OCI-LY7 (cell line): ENCODE measurements at regions not wholly inside any gene's neighbourhood (a gene's known extent, or its start where the extent isn't known, plus 50 kb on each side); places are given as distances from the start of the nearest gene placed in this dataset.

Source experiments
- BruUV-seq: library from RNA; stranded (reverse); fragments of 400-500 nt; replicated peaks from 2 replicates; lab custom pipeline; 2021; lab: Mats Ljungman, UMichigan
- CTCF ChIA-PET: fragments of 300-600 bp; sonication (Branson Sonifier 250); formaldehyde crosslinking; loops from one replicate; lab custom pipeline; 2022; ENCODE audit warnings: antibody characterized with exemption; ENCODE audit not compliant: unreplicated experiment; lab: Charles Lee
- POLR2A ChIA-PET: fragments of 300-600 bp; sonication (Branson Sonifier 250); formaldehyde crosslinking; loops from one replicate; lab custom pipeline; 2022; ENCODE audit warnings: antibody characterized with exemption; lab: Charles Lee
- DNase-seq: peaks from one replicate; pipeline ENCODE4 v3.0.0-alpha.2; 2015; ENCODE audit warnings: low spot score
- H2AFZ ChIP-seq: fragments of 200-600 bp; sonication (generic), shearing (Covaris generic); 2 replicates; pipeline ENCODE4 v1.6.1; 2014; ENCODE audit warnings: mild to moderate bottlenecking, antibody characterized with exemption, low read length, moderate library complexity
- H3K27ac ChIP-seq: fragments of 200-600 bp; sonication (generic); 2 replicates; pipeline ENCODE4 v1.5.1; 2014; ENCODE audit warnings: mixed run types, low read depth, mild to moderate bottlenecking, moderate library complexity, low read length, inconsistent platforms; ENCODE audit not compliant: poor library complexity, severe bottlenecking
- H3K36me3 ChIP-seq: fragments of 200-600 bp; sonication (generic); 2 replicates; pipeline ENCODE4 v1.6.1; 2014; ENCODE audit warnings: mild to moderate bottlenecking, antibody characterized with exemption, low read length, moderate library complexity, mixed read lengths; ENCODE audit not compliant: insufficient read depth
- H3K4me1 ChIP-seq: fragments of 200-600 bp; sonication (generic); 2 replicates; pipeline ENCODE4 v1.5.1; 2014; ENCODE audit warnings: mild to moderate bottlenecking, low read length; ENCODE audit not compliant: insufficient read depth, poor library complexity, severe bottlenecking
- H3K4me2 ChIP-seq: fragments of 200-600 bp; sonication (generic); 2 replicates; pipeline ENCODE4 v1.6.1; 2014; ENCODE audit warnings: mild to moderate bottlenecking, low read length
- H3K4me3 ChIP-seq: fragments of 200-600 bp; sonication (generic); 2 replicates; pipeline ENCODE4 v1.5.1; 2014; ENCODE audit warnings: mild to moderate bottlenecking, low read depth, low read length; ENCODE audit not compliant: poor library complexity, severe bottlenecking
- H3K79me2 ChIP-seq: fragments of 200-600 bp; sonication (generic); 2 replicates; pipeline ENCODE4 v1.6.1; 2016; ENCODE audit warnings: low read depth, mild to moderate bottlenecking, low read length, moderate library complexity, mixed read lengths; ENCODE audit not compliant: insufficient read depth
- H3K9me2 ChIP-seq: fragments of 200-600 bp; sonication (generic); 2 replicates; pipeline ENCODE4 v1.6.1; 2016; ENCODE audit warnings: mild to moderate bottlenecking, low read length, mixed read lengths; ENCODE audit not compliant: insufficient read depth
- H3K9me3 ChIP-seq: fragments of 200-600 bp; sonication (generic); 2 replicates; pipeline ENCODE4 v1.6.1; 2014; ENCODE audit warnings: mild to moderate bottlenecking, mixed run types, low read length, mixed read lengths
- H4K20me1 ChIP-seq: fragments of 200-600 bp; sonication (generic); 2 replicates; pipeline ENCODE4 v1.6.1; 2014; ENCODE audit warnings: mild to moderate bottlenecking, antibody characterized with exemption, low read length, moderate library complexity, mixed read lengths; ENCODE audit not compliant: insufficient read depth
- CTCF ChIP-seq: fragments of 200-600 bp; sonication (generic); conservative IDR thresholded peaks from 2 replicates; pipeline ENCODE4 v1.5.1; 2014; ENCODE audit warnings: mild to moderate bottlenecking, antibody characterized with exemption, low read length, moderate library complexity, mixed read lengths
- EZH2phosphoT487 ChIP-seq: fragments of 200-600 bp; sonication (generic); IDR thresholded peaks from 2 replicates; pipeline ENCODE4 v1.6.1; 2018; ENCODE audit warnings: low read depth, borderline replicate concordance, mild to moderate bottlenecking, mixed run types, antibody characterized with exemption, low read length, moderate library complexity, mixed read lengths
- intact Hi-C: fragments of 100-400 bp; cut with micrococcal nuclease; formaldehyde crosslinking; loops from one replicate; pipeline ENCODE4 v1.10.0; 2022; ENCODE audit not compliant: unreplicated experiment

DNA sequence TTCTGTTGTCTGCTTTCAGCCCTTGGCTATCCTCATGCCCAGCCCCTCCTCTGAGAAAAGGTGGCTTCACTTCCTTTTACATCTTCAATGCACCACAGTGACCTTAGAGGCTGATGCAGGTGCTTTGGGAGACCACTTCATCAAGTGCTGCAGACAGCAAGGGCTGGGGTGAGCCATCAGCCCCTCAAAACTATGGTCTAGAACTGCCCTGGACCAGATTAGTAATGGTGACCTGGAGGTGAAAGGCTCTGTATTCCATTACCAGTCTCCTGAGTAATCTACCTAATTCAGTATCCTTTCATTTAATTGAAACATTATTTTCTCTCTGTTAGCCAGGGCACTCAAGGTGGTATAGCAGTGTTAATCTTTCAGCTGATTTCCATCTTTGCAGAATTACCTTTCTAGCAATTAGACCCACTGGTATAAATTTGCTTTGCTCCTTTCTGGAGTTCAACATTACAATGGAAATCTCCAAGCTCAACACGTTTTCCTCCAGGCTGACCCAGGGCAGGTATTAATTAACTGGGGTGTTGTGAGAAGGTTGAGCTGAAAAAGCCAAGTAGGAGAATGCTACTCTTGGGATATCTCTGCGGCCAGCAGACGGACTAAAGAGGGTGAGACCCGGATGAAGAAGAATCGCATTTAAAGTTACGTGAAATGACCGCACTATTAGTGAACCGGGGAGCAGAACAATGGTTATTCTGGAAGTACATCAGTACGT is 469.0 kb downstream of the MEIS1 start:
- Histone ChIP-seq H3K4me3 (no peak overlapping the region), H4K20me1 (no peaks in the 10 kb centered on the region), H3K27ac (no peak overlapping the region), H3K36me3 (no peaks in the 10 kb centered on the region), H2AFZ (no peak overlapping the region), H3K4me1 (no peaks in the 10 kb centered on the region), H3K79me2 (no peaks in the 10 kb centered on the region), H3K9me3 (no peaks in the 10 kb centered on the region), H3K4me2 (no peak overlapping the region), H3K9me2 (no peaks in the 10 kb centered on the region)
- no TSS peak for BruUV-seq
- POLR2A ChIA-PET, result interaction anchor here (0.9 kb wide), 1 partner anchor 37 kb away, joined by 3 read pairs; no protein-coding TSS in a partner anchor
- intact Hi-C loops, result no loop called here
- CTCF ChIA-PET, result no interaction called here
- DNase-seq, result no peak
- TF ChIP-seq CTCF (no peak), EZH2phosphoT487 (no peak)

GRCh38 chr2:66915237-66915636 is 480.3 kb downstream of the MEIS1 start:
- H4K20me1 ChIP-seq, result no peaks in the 10 kb centered on the region

More at GRCh38 chr2:66915237-66915636, 480.3 kb downstream of the MEIS1 start:
- ChIA-PET CTCF (no interaction called here), POLR2A (no interaction called here)
- Histone ChIP-seq H3K27ac (no peak overlapping the region), H2AFZ (no peak overlapping the region), H3K4me1 (no peaks in the 10 kb centered on the region), H3K79me2 (no peaks in the 10 kb centered on the region), H3K4me3 (no peak overlapping the region), H3K9me3 (no peaks in the 10 kb centered on the region), H3K36me3 (no peaks in the 10 kb centered on the region), H3K4me2 (no peak overlapping the region), H3K9me2 (no peaks in the 10 kb centered on the region)
- DNase-seq, result no peak
- intact Hi-C loops, result no loop called here
- TF ChIP-seq CTCF (no peak), EZH2phosphoT487 (no peak)
- BruUV-seq, result no TSS peak
